Amygdala (tissue), 56 donors: ENCODE measurements at regions not wholly inside any gene's neighbourhood (a gene's known extent, or its start where the extent isn't known, plus 50 kb on each side); places are given as distances from the start of the nearest gene placed in this dataset.
"Not testable (repeated sequence)": the region's sequence is repeated elsewhere in the genome, so short reads cannot be mapped to it uniquely, and the experiment has no call there.

ENCODE experiments used
- DNase-seq, 56 donors: peaks; one replicate each; lab custom pipeline; 2025; lab: John Stamatoyannopoulos, UW

- no peak for DNase-seq
Observed at GRCh38 chr6:11851387-11851786, 72.8 kb upstream of the ADTRP start.

DNA sequence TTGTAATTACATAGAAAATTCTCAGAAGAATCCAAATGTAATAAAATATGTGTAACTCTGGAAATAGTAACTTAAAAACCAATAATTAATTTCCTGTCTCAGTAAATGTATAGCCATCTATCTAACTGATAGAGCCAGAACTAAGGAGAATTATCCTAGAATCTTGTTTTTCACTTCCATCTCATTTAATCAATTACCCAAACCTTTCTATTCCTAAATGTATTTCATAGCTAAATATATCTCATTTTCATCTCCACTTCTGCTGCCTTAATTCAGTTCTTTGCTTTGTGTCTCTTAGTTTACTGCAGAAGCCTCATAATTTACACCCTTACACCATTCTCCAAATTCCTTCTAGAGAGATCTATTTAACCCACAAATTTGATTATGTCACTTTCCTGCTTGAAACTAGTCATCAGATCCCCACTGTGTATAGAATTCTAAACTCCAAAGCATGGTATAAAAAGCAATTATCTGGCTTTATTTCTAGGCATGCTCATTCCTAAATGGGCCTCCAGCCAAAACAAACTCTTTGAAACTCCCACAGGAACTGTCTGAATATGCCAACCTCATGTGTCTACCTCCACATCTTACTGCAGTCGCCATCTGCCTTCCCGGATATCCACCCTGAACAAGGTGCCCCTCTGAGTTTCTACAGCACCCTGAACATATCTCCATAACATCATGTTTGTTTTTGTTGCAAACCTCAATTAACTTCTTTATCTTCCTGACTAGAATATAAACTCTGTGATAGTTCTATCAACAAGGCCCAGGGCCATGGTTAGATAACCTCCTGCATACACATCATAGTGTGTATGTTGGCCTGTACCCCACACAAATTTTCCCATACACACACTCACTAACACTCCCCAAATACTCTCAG, 70.5 kb upstream of the ADTRP start:
- peak in 2 of 56 donors; percentile 7 to 14 for DNase-seq

DNA sequence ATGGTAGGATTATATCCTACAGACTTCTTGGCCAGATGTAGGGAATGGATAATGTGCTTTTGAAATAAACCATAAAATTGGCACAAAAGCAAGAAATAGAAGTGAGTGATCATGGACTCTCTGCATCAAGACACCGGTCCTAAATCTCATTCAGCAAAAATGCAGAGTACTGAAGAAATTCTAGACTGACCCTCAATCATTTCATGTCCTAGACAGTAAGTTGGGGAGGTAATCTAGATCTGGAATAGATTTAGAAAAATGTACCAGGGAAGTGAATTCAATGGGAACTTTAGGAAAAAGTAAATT, 69.7 kb upstream of the ADTRP start:
- DNase-seq: no peak

- DNase-seq: no peak
Observed at GRCh38 chr6:11847515-11848345, 69.1 kb upstream of the ADTRP start.

DNA sequence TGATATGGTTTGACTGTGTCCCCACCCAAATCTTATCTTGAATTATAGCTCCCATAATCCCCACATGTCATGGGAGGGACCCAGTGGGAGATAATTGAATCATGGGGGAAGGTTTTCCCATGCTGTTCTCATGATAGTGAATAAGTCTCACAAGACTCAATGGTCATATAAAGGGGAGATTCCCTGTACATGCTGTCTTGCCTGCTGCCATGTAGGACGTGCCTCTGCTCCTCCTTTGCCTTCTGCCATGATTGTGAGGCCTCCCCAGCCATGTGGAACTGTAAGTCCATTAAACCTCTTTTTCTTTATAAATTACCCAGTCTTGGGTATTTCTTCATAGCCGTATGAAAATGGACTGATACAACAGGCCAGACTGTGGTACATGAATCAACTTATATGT, 68.5 kb upstream of the ADTRP start:
- DNase-seq: not testable (repeated sequence)

- DNase-seq: no peak
Observed at GRCh38 chr6:11845664-11846577, 67.3 kb upstream of the ADTRP start.

DNA sequence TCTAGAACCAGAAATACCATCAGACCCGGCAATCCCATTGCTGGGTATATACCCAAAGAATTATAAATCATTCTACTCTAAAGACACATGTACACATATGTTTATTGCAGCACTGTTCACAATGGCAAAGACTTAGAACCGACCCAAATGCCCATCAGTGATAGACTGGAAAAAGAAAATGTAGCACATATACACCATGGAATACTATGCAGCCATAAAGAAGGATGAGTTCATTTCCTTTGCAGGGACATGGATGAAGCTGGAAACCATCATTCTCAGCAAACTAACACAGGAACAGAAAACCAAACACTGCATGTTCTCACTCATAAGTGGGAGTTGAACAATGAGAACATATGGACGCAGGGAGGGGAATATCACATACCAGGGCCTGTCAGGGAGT, 64.2 kb upstream of the ADTRP start:
- DNase-seq: not testable (repeated sequence)

DNA sequence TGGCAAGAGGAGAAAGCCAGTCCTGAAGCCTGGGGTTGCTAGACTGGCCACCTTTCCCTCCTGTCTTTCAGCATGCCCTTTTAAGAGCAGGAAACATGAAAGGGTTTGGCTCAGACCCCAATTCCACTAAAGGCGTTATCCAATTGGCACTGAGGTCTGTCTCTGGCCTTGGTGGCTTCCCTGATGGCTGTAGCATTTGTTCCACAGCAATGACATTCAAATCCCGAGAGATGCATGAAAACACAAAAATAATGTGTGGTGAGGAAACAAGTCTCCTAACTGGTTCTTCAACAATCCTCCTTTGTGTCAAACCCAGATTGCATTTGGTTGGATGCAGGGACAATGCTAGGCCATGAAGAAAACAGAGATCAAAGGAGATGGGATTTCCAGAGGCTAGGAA, 56.5 kb upstream of the ADTRP start:
- DNase-seq: no peak

DNA sequence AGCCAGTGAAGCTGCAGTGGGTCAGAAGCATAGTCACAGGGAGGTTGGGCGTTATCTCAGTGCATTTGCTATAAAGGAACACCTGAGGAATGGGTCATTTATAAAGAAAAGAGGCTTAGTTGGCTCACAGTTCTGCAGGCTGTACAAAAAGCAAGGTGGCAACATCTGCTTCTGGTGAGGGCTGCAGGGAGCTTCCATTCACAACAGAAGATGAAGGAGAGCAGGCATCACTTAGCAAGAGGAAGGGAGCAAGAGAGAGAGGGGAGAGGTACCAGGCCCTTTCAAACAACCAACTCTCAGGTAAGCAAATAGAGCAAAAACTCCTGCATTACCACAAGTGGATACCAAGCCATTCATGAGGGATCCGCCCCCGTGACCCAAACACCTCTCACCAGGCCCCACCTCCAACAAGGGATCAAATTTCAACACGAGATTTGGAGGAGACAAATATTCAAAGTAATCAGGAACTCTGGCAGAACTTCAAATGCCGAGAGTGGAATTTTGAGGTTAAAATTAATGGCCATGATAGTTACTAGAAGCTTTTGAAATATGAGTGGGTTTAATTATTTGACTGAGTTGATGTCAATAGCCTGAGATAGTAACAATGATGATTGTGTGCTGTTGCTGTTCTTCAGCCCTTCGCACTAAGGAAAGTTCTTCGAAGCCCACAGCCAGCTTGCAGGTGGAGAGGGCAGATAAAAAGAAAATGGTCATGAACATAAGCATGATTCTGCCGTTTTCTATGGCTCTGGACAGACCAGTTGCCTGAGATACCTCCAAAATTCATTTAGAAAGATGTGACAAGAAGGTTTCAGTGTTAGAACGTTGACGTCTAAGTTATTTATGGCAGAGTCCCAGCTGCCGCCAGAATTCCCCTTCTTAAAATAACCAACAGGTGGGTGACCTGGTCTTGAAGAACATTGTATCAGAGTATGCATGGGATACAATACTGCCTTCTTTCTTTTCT, 55.3 kb upstream of the ADTRP start:
- DNase-seq: no peak

- no peak for DNase-seq
Observed at GRCh38 chr6:11831653-11832052, 53.0 kb upstream of the ADTRP start.

DNA sequence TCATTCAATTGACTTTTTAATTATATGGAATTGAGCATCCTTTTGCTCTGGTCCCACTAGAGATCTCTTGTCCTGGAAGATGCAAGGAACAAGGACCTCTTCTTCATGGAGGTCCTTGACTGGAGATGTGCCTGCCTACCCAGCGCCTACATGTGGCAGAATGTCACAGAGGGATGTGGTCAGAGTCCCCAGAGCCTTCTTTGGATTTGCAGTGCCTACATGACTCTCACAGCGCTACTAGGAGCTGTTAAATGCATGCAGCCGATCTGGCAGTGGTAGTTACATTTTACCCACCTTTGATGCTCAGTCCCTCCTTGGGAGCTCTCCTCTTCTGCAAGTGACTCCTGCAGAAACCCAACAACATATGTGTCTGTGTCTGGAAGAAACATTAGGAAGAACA, 51.9 kb upstream of the ADTRP start:
- DNase-seq: no peak

- no peak for DNase-seq
Observed at GRCh38 chr6:11830105-11830504, 51.5 kb upstream of the ADTRP start.

GRCh38 chr6:11828262-11828870, 49.8 kb upstream of the ADTRP start:
- no peak for DNase-seq
